ENCODE measurements at regions not wholly inside any gene's neighbourhood (a gene's known extent, or its start where the extent isn't known, plus 50 kb on each side); places are given as distances from the start of the nearest gene placed in this dataset.

- DNase-seq, result no peak
Measured at GRCh38 chr1:194281376-194281775, 1095.0 kb upstream of the B3GALT2 start.

DNA sequence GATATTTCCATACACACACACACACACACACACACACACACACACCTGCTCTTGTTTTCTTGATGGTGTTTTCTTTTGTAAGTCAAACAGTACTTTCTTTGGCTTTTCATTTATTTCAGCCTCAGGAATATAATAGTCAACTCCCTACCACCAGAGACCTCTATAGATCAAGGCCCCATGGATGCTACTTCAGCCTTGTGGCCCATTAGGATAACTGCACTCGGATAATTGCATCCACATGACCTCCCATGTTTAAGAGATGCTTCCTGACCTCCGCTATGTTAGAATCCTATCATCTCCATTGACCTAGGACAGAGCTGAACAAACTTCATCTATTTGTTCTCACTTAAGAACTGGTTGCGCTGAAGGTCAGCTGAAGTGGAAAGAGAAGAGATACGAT lies 1094.0 kb upstream of the B3GALT2 start:
- DNase-seq, result no peak

GRCh38 chr1:194279975-194280374 lies 1093.6 kb upstream of the B3GALT2 start:
- DNase-seq, result no peak

DNA sequence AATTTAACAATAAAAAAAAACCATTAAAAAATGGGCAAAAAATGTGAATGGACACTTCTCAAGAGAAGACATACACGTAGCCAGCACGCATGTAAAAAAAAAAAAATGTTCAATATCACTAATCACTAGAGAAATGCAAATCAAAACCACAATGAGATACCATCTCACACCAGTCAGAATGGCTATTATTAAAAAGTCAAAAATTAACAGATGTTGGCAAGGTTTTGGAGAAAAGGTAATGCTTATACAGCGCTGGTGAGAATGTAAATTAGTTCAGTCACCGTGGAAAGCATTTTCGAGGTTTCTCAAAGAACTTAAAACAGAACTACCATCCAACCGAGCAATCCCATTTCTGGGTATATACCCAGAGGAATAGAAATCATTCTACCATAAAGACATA lies 1091.5 kb upstream of the B3GALT2 start:
- no peak for DNase-seq

GRCh38 chr1:194273660-194274059 lies 1087.2 kb upstream of the B3GALT2 start:
- no peak for DNase-seq

DNA sequence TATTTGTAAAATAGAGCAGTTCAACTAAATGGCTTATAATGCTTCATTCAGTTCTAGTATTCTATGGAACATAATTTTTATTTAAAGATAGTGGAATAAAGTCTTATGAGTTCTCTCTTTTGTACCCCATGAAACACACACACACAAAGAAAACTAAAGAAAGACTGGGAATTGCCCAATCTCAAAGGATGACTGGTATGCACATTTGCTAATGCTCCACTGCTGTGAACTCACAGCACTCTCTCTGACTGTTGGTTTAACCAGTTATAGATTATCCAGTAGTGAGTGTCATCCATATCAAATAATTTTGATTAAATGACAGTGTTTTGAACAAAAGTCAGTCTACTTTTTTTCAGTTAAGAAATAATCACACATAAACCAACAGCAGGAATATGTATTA lies 1082.4 kb upstream of the B3GALT2 start:
- DNase-seq, result no peak

- no peak for DNase-seq
Measured at GRCh38 chr1:194267021-194267420, 1080.6 kb upstream of the B3GALT2 start.

GRCh38 chr1:194256010-194256409 lies 1069.6 kb upstream of the B3GALT2 start:
- no peak for DNase-seq

DNA sequence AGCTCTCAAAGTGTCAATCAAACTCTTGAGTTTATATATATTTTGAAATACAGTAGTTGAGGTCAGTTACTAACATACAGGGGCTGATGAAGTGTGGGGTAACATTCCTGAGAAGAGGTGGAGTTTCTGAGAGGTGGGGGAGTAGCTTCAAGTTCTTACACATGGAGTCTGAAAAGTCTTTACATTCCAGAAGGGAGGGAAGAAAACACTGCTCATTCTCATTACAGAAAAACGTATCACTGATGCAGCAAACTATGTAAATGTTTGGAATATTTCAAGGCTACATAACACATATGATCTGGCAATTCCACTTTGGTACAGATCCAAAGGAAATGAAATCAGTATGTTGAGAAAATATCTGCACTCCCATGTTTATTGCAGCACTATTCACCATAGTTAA lies 1065.8 kb upstream of the B3GALT2 start:
- DNase-seq, result no peak

GRCh38 chr1:194241215-194241614 lies 1054.8 kb upstream of the B3GALT2 start:
- DNase-seq, result no peak

- DNase-seq, result no peak
Measured at GRCh38 chr1:194233069-194233468, 1046.7 kb upstream of the B3GALT2 start.

DNA sequence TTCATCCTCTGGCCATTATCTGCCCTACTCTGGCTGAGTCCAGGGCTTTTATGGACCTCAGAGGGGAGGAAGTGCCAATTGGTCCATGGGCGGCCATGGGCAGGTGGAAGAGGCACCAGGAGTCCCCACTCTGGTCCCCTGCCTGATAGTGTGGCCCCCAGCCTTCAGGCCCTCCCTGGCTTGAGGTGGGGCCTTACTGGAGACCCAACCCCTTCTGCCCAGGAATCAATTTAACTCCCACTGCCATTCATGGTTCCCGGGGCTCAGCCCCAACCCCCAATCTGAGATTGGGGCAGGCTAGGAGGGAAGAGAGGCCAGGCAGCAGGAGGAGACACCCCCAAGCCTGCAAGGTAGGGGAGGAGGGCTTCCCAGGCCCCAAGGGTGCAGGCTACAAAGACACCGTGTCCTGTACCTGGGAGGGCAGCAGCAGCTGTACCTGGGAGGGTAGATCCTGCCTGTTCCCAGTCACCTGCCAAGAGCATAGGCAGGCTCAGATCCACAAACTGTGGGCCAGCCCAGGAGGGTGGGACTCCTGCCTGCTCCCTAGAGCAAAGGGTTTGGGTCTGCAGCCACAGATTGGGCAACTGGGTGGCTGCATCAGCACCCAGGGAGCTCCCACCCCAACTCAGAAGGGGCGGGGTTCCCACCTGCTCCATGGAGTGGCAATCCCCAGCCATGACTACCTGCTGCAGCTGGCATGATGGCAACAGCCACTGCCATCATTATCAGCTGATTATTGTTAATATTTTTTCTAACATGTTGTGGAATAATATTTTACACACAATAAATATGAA lies 1044.1 kb upstream of the B3GALT2 start:
- no peak for DNase-seq

DNA sequence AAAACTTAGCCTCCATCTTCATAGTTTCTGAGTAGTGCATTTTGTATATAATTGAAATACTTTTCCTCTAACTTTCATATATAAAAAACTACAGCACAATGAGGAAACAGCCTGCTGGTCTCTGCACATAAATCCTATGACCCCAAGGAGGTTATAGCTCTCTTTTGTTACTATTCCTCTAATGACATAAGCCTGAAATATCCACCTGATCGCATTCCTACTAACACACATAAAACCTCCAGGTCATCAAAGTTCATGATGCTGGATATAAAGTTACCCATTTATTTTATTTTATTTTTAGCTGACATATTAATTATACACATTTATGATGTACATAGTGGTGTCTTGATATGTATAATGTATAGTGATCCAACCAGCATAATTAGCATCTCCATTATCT lies 1042.0 kb upstream of the B3GALT2 start:
- no peak for DNase-seq

DNA sequence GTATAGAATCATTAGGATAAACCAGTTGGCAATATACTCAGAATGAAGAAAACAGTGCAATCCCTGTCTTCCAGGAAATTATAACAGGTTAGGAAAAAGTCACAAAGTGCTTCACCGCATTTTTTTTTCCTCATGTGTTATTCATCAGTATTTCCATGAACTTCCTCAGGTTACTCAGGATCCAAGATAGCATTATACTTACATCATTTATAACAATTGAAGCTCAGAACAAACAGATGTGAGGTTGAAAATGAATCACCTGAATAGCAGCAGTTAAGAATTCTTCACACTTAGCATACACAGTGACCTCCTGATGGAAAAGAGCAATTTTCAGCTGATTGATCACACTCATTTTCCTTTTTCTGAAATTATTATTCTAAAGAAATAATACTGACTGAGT lies 1040.7 kb upstream of the B3GALT2 start:
- no peak for DNase-seq

DNA sequence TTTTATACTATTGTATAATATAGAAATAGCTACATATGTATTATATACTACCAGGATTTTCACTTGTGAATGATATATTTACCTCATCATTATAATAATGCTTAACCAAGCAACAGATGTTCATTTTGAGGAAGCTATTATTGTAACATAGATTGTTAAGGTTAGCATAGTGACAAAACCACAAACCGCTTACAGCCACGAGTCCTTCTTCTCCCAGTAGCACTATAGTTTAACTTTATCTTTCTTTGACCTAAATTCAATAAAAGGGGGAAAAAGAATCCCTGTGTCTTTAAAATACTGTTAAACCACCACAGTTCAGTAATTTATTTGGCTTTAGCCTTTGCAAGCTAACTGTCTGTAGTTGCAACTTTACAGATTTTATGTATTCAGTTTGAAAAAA lies 1039.4 kb upstream of the B3GALT2 start:
- no peak for DNase-seq

DNA sequence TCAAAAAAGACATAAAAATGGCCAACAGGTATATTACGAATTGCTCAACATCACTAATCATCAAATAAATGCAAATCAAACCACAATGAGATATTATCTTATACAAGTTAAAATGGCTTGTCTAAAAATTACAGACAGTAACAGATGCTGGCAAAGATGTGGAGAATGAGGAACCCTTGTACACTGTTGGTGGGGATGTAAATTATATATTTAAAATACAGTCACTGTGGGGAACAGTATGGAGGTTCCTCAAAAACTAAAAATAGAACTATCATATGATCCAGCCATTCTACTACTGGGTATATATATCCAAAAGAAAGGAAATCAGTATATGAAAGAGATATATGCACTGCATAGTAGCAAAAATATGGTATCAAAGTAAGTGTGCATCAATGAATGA lies 1037.2 kb upstream of the B3GALT2 start:
- no peak for DNase-seq

GRCh38 chr1:194215448-194215847 lies 1029.0 kb upstream of the B3GALT2 start:
- DNase-seq, result no peak

GRCh38 chr1:194214735-194215134 lies 1028.3 kb upstream of the B3GALT2 start:
- no peak for DNase-seq

DNA sequence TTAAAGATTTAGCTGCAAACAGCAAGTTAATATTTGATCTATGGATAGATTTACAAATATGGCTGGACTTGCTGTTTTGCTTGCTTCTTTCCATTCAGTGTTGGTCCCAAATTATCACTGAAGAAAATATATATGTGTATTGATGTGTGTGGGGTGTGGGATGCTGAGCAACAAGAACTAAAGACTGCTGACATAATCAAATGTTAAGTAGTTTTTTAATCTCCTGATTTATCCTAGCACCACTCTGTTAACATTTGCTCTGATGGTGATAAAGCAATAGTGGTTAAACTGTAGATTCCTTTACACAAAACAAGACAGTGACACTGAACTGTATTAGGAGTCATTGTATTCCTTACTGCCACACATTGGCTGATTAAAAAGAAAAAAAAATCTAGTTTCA lies 1023.5 kb upstream of the B3GALT2 start:
- DNase-seq, result no peak

GRCh38 chr1:194208674-194209073 lies 1022.3 kb upstream of the B3GALT2 start:
- DNase-seq, result no peak

DNA sequence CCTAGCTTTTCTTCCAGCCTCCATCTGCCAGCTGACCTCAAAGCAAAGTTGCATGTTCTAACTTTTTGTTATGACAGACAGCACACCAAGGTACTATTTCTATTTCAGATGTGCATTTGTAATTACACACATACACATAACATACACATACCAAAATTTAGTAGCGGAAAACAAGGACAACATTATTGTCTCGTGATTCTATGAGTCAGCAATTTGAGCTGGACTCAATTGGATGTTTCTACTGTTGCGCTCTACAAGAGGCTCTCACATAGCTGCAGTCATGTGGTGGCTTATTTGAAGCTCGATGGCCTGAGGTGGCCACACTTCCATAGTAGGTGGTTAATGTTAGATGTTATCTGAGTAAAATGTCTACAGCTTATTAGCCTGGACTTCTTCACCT lies 1010.1 kb upstream of the B3GALT2 start:
- no peak for DNase-seq

- no peak for DNase-seq
Measured at GRCh38 chr1:194194724-194195123, 1008.3 kb upstream of the B3GALT2 start.

DNA sequence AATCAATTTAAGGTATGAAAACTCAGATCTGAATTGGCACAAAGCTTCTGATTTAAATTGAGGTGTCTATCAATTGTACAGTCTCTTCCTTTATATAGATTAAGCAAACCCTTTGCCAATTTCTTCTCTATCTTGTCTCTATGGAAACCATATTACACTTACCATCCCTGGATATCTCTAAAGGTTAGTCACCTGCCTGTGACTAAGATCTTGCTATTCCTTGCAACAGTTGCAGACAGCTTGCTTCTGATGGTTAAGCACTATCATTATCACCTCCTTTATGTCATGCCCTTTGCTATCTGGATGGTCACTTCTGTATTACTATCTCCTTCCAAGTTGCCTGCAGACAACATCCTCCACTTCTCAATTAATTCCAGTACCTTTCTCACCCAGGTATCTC lies 998.6 kb upstream of the B3GALT2 start:
- no peak for DNase-seq

DNA sequence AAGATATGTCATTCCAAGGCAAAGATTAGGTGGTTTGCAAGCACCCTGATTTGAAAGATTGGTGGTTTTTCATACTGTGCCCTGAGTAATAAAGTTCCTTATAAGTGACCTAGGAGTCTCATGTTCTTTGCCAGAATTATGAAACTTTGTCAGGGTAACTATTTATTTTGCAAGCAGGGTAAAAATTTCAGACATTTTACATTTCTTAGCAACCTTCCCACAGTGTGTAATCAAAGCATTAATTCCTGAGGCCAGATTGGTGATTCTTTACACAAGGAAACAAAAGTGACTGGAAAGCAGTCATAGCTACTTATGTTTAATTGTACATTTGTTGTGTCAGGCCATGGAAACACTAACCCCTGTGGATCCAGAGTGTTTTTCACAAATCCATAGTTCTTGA lies 998.0 kb upstream of the B3GALT2 start:
- peak; percentile 23 for DNase-seq

GRCh38 chr1:194181845-194182244 lies 995.4 kb upstream of the B3GALT2 start:
- DNase-seq, result no peak

Measured in NCI-H1417 treated with DMSO at 0.1 percent for 48 hours (cell line).